ENCODE measurements at regions not wholly inside any gene's neighbourhood (a gene's known extent, or its start where the extent isn't known, plus 50 kb on each side); places are given as distances from the start of the nearest gene placed in this dataset.

GRCh38 chr2:139798391-139798790 lies 1018.2 kb upstream of the NXPH2 start:
- Histone ChIP-seq H3K36me3 (ENCODE audit: insufficient read depth, low read length) (no peaks in the 10 kb centered on the region), H3F3A (ENCODE audit: low read depth) (no peaks in the 10 kb centered on the region), H3K79me2 (ENCODE audit: insufficient read depth, low read length) (no peaks in the 10 kb centered on the region), H3K4me3 (ENCODE audit: low read length, poor library complexity, severe bottlenecking) (no peak overlapping the region), H3K4me2 (ENCODE audit: low read depth, low read length, poor library complexity, severe bottlenecking) (no peak overlapping the region), H4K20me1 (ENCODE audit: insufficient read depth, low read length, poor library complexity, severe bottlenecking) (no peaks in the 10 kb centered on the region), H3K4me1 (ENCODE audit: insufficient read depth, low read length, poor library complexity, severe bottlenecking) (no peaks in the 10 kb centered on the region), H3K9me2 (replicated peaks; ENCODE audit: low read depth, low read length) (no peaks in the 10 kb centered on the region), H2AFZ (ENCODE audit: low read length) (no peak overlapping the region), H3K9me3 (ENCODE audit: insufficient read depth, low read depth, low read length) (no peaks in the 10 kb centered on the region), H3K9ac (ENCODE audit: low read depth, low read length, poor library complexity, severe bottlenecking) (no peak overlapping the region), H3K27me3 (ENCODE audit: insufficient read depth, low read length, poor library complexity, severe bottlenecking) (no peaks in the 10 kb centered on the region)
- TF ChIP-seq EZH2phosphoT487 (IDR thresholded peaks at IDR 0.05; ENCODE audit: borderline replicate concordance): no peak
- no peak for TF ChIP-seq CTCF (conservative IDR thresholded peaks at IDR 0.05; ENCODE audit: low read length)

- Histone ChIP-seq H3K9me3 (ENCODE audit: insufficient read depth, low read depth, low read length) (no peaks in the 10 kb centered on the region), H3K9ac (ENCODE audit: low read depth, low read length, poor library complexity, severe bottlenecking) (no peak overlapping the region), H3K79me2 (ENCODE audit: insufficient read depth, low read length) (no peaks in the 10 kb centered on the region), H3K36me3 (ENCODE audit: insufficient read depth, low read length) (no peaks in the 10 kb centered on the region), H3K9me2 (replicated peaks; ENCODE audit: low read depth, low read length) (no peaks in the 10 kb centered on the region), H4K20me1 (ENCODE audit: insufficient read depth, low read length, poor library complexity, severe bottlenecking) (no peaks in the 10 kb centered on the region), H3K4me3 (ENCODE audit: low read length, poor library complexity, severe bottlenecking) (no peak overlapping the region), H2AFZ (ENCODE audit: low read length) (no peak overlapping the region), H3K4me2 (ENCODE audit: low read depth, low read length, poor library complexity, severe bottlenecking) (no peak overlapping the region), H3K4me1 (ENCODE audit: insufficient read depth, low read length, poor library complexity, severe bottlenecking) (no peaks in the 10 kb centered on the region), H3F3A (ENCODE audit: low read depth) (no peaks in the 10 kb centered on the region), H3K27me3 (ENCODE audit: insufficient read depth, low read length, poor library complexity, severe bottlenecking) (no peaks in the 10 kb centered on the region)
- TF ChIP-seq CTCF (conservative IDR thresholded peaks at IDR 0.05; ENCODE audit: low read length) (peak; percentile 54), EZH2phosphoT487 (IDR thresholded peaks at IDR 0.05; ENCODE audit: borderline replicate concordance) (no peak)
Observed at GRCh38 chr2:139790807-139791752, 1010.9 kb upstream of the NXPH2 start.

- no peaks in the 10 kb centered on the region for H3K9me3 ChIP-seq (ENCODE audit: insufficient read depth, low read depth, low read length)
- TF ChIP-seq EZH2phosphoT487 (IDR thresholded peaks at IDR 0.05; ENCODE audit: borderline replicate concordance): no peak
- TF ChIP-seq CTCF (conservative IDR thresholded peaks at IDR 0.05; ENCODE audit: low read length): no peak
- no peaks in the 10 kb centered on the region for H3K27me3 ChIP-seq (ENCODE audit: insufficient read depth, low read length, poor library complexity, severe bottlenecking)
- H3K9ac ChIP-seq (ENCODE audit: low read depth, low read length, poor library complexity, severe bottlenecking): no peak overlapping the region
- H3K4me2 ChIP-seq (ENCODE audit: low read depth, low read length, poor library complexity, severe bottlenecking): no peak overlapping the region
- H3K9me2 ChIP-seq (replicated peaks; ENCODE audit: low read depth, low read length): no peaks in the 10 kb centered on the region
- no peak overlapping the region for H2AFZ ChIP-seq (ENCODE audit: low read length)
- no peak overlapping the region for H3K4me3 ChIP-seq (ENCODE audit: low read length, poor library complexity, severe bottlenecking)
- H3K36me3 ChIP-seq (ENCODE audit: insufficient read depth, low read length): no peaks in the 10 kb centered on the region
- H3K4me1 ChIP-seq (ENCODE audit: insufficient read depth, low read length, poor library complexity, severe bottlenecking): no peaks in the 10 kb centered on the region
- H3F3A ChIP-seq (ENCODE audit: low read depth): no peaks in the 10 kb centered on the region
- no peaks in the 10 kb centered on the region for H4K20me1 ChIP-seq (ENCODE audit: insufficient read depth, low read length, poor library complexity, severe bottlenecking)
- no peaks in the 10 kb centered on the region for H3K79me2 ChIP-seq (ENCODE audit: insufficient read depth, low read length)
Observed at GRCh38 chr2:139790136-139790535, 1009.9 kb upstream of the NXPH2 start.
